ENCODE measurements at regions not wholly inside any gene's neighbourhood (a gene's known extent, or its start where the extent isn't known, plus 50 kb on each side); places are given as distances from the start of the nearest gene placed in this dataset.

- FAIRE-seq: no peak
- WGBS, 2 donors: 11 to 14% methylated on average over 2 of the region's 2 CpGs
Measured at GRCh38 chr1:99559166-99559565, 86.7 kb upstream of the PALMD start.

GRCh38 chr1:99560207-99561040 is 85.5 kb upstream of the PALMD start:
- Histone ChIP-seq H3K36me3 (no peaks in the 10 kb centered on the region), H3K9me3 (no peaks in the 10 kb centered on the region), H3K27ac (peak overlapping the region in 1 of 4 donors; percentile 10), H3K4me1 (no peaks in the 10 kb centered on the region), H3K4me3 (no peak overlapping the region), H3K27me3 (peaks cover 0 to 3% (median 0%) of the 10 kb centered on the region in 4 donors)
- WGBS, 2 donors: 28 to 43% methylated on average over 3 of the region's 3 CpGs
- no peak for ATAC-seq
- DNase-seq: no peak
- intact Hi-C loops (cut with DNase I): no loop called here
- no peak for FAIRE-seq
- no peak for TF ChIP-seq CTCF (IDR thresholded peaks at IDR 0.05)

More at GRCh38 chr1:99559166-99559565, 86.7 kb upstream of the PALMD start:
- no peaks in the 10 kb centered on the region for H3K9me3 ChIP-seq
- H3K27ac ChIP-seq: no peak overlapping the region
- ATAC-seq: peak; percentile 25 to 83 (median 58)
- H3K27me3 ChIP-seq: peaks cover 0 to 5% (median 0%) of the 10 kb centered on the region in 4 donors
- H3K4me3 ChIP-seq: no peak overlapping the region
- no peaks in the 10 kb centered on the region for H3K4me1 ChIP-seq
- intact Hi-C loops (cut with DNase I): no loop called here
- no peak for TF ChIP-seq CTCF (IDR thresholded peaks at IDR 0.05)
- DNase-seq: no peak
- H3K36me3 ChIP-seq: no peaks in the 10 kb centered on the region

- TF ChIP-seq CTCF (IDR thresholded peaks at IDR 0.05): no peak
- FAIRE-seq (no peak), ATAC-seq (no peak), DNase-seq (no peak)
- H3K9me3 ChIP-seq: no peaks in the 10 kb centered on the region
- intact Hi-C loops (cut with DNase I): no loop called here
- no peaks in the 10 kb centered on the region for H3K27me3 ChIP-seq
- H3K4me3 ChIP-seq: no peak overlapping the region
- no peaks in the 10 kb centered on the region for H3K36me3 ChIP-seq
- no peaks in the 10 kb centered on the region for H3K4me1 ChIP-seq
- H3K27ac ChIP-seq: no peak overlapping the region
- WGBS, 2 donors: 88 to 97% methylated on average over 6 of the region's 6 CpGs
Measured at GRCh38 chr1:99561952-99562351, 84.0 kb upstream of the PALMD start.

- DNase-seq (no peak), FAIRE-seq (no peak), ATAC-seq (peak in 1 of 4 donors; percentile 51)
- H3K27ac ChIP-seq: no peak overlapping the region
- WGBS, 2 donors: 49 to 70% methylated on average over 1 of the region's 1 CpG
- H3K4me1 ChIP-seq: peaks cover 0 to under 1% (median 0%) of the 10 kb centered on the region in 3 donors
- H3K4me3 ChIP-seq: no peak overlapping the region
- no peaks in the 10 kb centered on the region for H3K36me3 ChIP-seq
- intact Hi-C loops (cut with DNase I): no loop called here
- TF ChIP-seq CTCF (IDR thresholded peaks at IDR 0.05): no peak
- no peaks in the 10 kb centered on the region for H3K9me3 ChIP-seq
- no peaks in the 10 kb centered on the region for H3K27me3 ChIP-seq
Measured at GRCh38 chr1:99565606-99566289, 80.2 kb upstream of the PALMD start.
